ENCODE measurements at regions not wholly inside any gene's neighbourhood (a gene's known extent, or its start where the extent isn't known, plus 50 kb on each side); places are given as distances from the start of the nearest gene placed in this dataset.

GRCh38 chr9:1429297-1429696, 379.1 kb downstream of the DMRT2 start:
- Mint-ChIP-seq H3K4me1 (no peaks in the 10 kb centered on the region), H3K27ac (no peak overlapping the region), H3K36me3 (no peaks in the 10 kb centered on the region), H3K4me3 (no peak overlapping the region), H3K27me3 (peaks cover 2% of the 10 kb centered on the region), H3K9me3 (no peaks in the 10 kb centered on the region)

GRCh38 chr9:1431461-1431860, 381.3 kb downstream of the DMRT2 start:
- no peak overlapping the region for H3K27ac Mint-ChIP-seq
- H3K4me3 Mint-ChIP-seq = no peak overlapping the region
- H3K36me3 Mint-ChIP-seq = no peaks in the 10 kb centered on the region
- no peaks in the 10 kb centered on the region for H3K9me3 Mint-ChIP-seq
- H3K4me1 Mint-ChIP-seq = no peaks in the 10 kb centered on the region
- peaks cover 2% of the 10 kb centered on the region for H3K27me3 Mint-ChIP-seq

- Mint-ChIP-seq H3K4me1 (no peaks in the 10 kb centered on the region), H3K36me3 (no peaks in the 10 kb centered on the region), H3K9me3 (peaks cover 0 to 2% (median 0%) of the 10 kb centered on the region in 3 donors), H3K4me3 (no peak overlapping the region), H3K27me3 (peaks cover 4% of the 10 kb centered on the region), H3K27ac (no peak overlapping the region)
These were observed 384.1 kb downstream of the DMRT2 start for GRCh38 chr9:1434052-1434767.

DNA sequence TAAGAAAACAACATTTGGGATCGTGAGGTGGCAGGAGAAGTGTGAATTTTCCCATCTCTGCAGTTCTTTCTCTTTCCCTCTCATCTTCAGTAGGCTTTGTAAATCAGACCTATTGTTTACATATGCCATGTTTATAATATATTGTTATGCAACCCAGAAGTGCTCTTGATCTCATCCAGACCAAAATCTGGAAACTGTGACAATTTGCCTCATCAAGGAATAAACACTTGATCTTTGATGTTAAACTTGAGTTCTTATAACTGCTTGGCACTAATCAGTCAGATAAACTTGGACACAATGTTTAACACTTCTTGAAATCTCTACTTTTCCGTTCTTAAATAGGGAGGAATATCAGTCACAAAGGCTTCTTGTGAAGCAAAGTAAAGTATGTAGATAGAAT, 384.7 kb downstream of the DMRT2 start:
- H3K9me3 Mint-ChIP-seq = peaks cover 0 to 2% (median 0%) of the 10 kb centered on the region in 3 donors
- no peak overlapping the region for H3K27ac Mint-ChIP-seq
- no peak overlapping the region for H3K4me3 Mint-ChIP-seq
- no peaks in the 10 kb centered on the region for H3K4me1 Mint-ChIP-seq
- no peaks in the 10 kb centered on the region for H3K36me3 Mint-ChIP-seq
- peaks cover 4% of the 10 kb centered on the region for H3K27me3 Mint-ChIP-seq

- no peaks in the 10 kb centered on the region for H3K36me3 Mint-ChIP-seq
- H3K4me1 Mint-ChIP-seq = no peaks in the 10 kb centered on the region
- peaks cover 0 to 2% (median 0%) of the 10 kb centered on the region in 3 donors for H3K9me3 Mint-ChIP-seq
- H3K4me3 Mint-ChIP-seq = no peak overlapping the region
- H3K27ac Mint-ChIP-seq = no peak overlapping the region
- H3K27me3 Mint-ChIP-seq = peaks cover 2% of the 10 kb centered on the region
These were observed 390.1 kb downstream of the DMRT2 start for GRCh38 chr9:1440256-1440655.

- Mint-ChIP-seq H3K27me3 (peaks cover 2% of the 10 kb centered on the region), H3K9me3 (peaks cover 0 to 2% (median 0%) of the 10 kb centered on the region in 3 donors), H3K4me3 (no peak overlapping the region), H3K36me3 (no peaks in the 10 kb centered on the region), H3K27ac (no peak overlapping the region), H3K4me1 (peaks cover 0 to 2% (median 0%) of the 10 kb centered on the region in 3 donors)
These were observed 391.9 kb downstream of the DMRT2 start for GRCh38 chr9:1442105-1442504.

GRCh38 chr9:1443450-1443849, 393.3 kb downstream of the DMRT2 start:
- peaks cover 2% of the 10 kb centered on the region for H3K27me3 Mint-ChIP-seq
- H3K9me3 Mint-ChIP-seq = no peaks in the 10 kb centered on the region
- H3K36me3 Mint-ChIP-seq = no peaks in the 10 kb centered on the region
- peaks cover 0 to 2% (median 0%) of the 10 kb centered on the region in 3 donors for H3K4me1 Mint-ChIP-seq
- H3K27ac Mint-ChIP-seq = no peak overlapping the region
- no peak overlapping the region for H3K4me3 Mint-ChIP-seq

DNA sequence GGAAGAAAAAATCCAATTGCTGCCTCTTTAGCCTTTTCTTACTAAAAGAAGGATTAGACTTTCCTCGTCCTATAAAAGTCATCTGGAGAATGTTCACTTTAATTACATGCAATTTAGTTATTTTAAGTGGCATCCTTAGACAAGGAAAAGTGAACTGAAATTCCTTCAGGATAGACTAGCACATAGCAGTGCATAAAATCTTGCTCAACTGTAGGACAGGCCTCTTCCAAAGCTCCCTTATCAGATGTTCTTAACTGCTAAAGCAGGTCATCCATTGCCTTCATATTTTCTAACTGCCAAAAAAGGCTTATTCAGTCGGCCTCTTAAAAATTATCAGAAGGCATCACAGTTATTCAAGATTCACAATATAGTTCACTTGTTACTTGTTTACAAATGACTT, 396.5 kb downstream of the DMRT2 start:
- Mint-ChIP-seq H3K4me3 (no peak overlapping the region), H3K27ac (no peak overlapping the region), H3K4me1 (peaks cover 0 to 2% (median 0%) of the 10 kb centered on the region in 3 donors), H3K9me3 (no peaks in the 10 kb centered on the region), H3K27me3 (no peaks in the 10 kb centered on the region), H3K36me3 (no peaks in the 10 kb centered on the region)

- Mint-ChIP-seq H3K4me1 (no peaks in the 10 kb centered on the region), H3K27ac (no peak overlapping the region), H3K27me3 (peaks cover 5% of the 10 kb centered on the region), H3K4me3 (no peak overlapping the region), H3K9me3 (no peaks in the 10 kb centered on the region), H3K36me3 (no peaks in the 10 kb centered on the region)
These were observed 403.5 kb downstream of the DMRT2 start for GRCh38 chr9:1453636-1454035.

- H3K27me3 Mint-ChIP-seq = peaks cover 5% of the 10 kb centered on the region
- no peak overlapping the region for H3K27ac Mint-ChIP-seq
- no peak overlapping the region for H3K4me3 Mint-ChIP-seq
- H3K9me3 Mint-ChIP-seq = no peaks in the 10 kb centered on the region
- H3K36me3 Mint-ChIP-seq = no peaks in the 10 kb centered on the region
- H3K4me1 Mint-ChIP-seq = no peaks in the 10 kb centered on the region
These were observed 404.1 kb downstream of the DMRT2 start for GRCh38 chr9:1454211-1454610.

DNA sequence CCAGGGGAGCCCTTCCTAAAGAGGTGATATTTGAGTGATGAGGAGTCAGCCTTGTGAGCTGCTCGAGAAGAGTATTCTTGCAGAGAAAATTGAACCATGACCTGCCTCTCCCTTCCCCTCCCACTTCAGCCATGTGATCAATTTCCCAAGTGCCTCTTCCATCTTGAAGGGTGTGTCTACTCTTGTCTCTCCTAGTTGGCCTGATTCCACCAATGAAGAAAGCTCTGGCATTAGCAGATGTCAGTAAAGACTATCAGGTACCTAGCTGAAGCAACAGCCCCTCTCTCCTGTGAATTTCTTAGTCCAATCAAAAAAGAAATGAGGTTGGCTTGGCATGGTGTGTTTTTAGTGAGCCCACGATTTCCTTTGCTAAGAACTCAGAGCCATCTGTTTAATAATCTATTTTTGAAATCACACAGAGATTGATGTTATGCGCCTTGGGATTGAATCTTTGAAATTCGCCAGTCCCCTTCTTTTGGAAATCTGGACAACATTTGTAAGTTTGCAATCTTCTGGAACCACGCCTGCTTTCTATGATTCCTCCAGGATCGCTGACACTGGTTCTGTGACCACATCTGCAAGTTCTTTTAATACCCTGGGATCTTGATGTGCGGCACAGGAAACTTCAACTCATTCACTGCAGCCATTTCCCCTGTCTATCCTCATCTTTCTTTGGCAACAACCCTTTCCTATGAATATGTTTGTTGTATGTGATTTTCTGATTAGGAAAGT, 404.6 kb downstream of the DMRT2 start:
- Mint-ChIP-seq H3K36me3 (no peaks in the 10 kb centered on the region), H3K4me1 (no peaks in the 10 kb centered on the region), H3K9me3 (no peaks in the 10 kb centered on the region), H3K27ac (no peak overlapping the region), H3K27me3 (peaks cover 5% of the 10 kb centered on the region), H3K4me3 (no peak overlapping the region)

DNA sequence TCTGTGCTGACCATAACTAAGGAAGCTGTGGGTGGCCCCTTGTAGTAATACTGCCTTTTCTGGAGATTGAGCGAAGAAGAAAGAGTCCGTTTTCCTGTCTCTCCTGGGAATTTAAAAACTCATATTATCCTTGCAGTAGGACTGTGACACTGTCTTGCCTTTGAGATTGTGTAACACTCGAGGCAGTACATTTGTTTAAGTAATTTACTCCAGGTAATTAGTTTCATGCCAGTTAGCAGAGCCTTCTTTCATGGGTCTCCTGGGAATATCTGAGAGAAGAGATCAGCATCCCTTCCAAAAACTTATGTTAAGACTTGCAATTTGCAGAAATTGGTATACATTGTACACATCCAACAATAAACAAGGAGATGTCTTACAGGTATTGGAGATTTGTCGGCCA, 405.6 kb downstream of the DMRT2 start:
- Mint-ChIP-seq H3K4me1 (no peaks in the 10 kb centered on the region), H3K27me3 (peaks cover 5% of the 10 kb centered on the region), H3K9me3 (no peaks in the 10 kb centered on the region), H3K27ac (no peak overlapping the region), H3K36me3 (no peaks in the 10 kb centered on the region), H3K4me3 (no peak overlapping the region)

DNA sequence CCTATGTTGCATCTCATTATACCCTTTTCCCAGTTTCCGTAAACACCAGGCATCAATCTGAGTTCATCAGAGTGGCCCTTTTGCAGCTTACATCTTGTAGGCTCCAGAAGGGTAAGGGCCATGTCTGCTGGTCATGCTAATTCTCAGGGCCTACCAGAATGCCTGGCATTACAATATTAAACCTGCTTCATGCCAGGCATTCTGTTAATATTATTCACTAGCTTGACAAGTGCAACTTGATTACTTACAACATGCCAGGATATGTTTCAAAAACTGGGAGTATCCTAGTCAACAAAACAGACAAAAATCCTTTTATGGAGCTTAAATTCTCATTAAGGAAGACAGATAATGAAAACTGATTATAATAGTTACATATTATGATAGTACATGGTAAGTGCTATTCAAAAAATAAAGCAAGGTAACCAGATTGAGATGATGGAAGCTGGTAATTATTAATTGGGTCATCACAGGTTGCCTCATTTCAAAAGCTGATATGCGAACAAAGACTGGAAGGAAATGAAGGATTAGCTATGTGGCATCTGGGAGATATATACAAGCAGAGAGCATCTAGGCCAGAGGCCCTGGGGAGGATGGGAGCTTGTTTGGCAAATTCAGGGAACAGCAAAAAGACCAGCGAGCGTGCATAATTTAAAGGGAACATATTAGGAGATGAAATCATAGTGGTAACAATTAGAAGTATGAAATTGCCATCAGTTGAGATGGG, 406.3 kb downstream of the DMRT2 start:
- Mint-ChIP-seq H3K36me3 (no peaks in the 10 kb centered on the region), H3K4me1 (no peaks in the 10 kb centered on the region), H3K27me3 (peaks cover 5% of the 10 kb centered on the region), H3K27ac (no peak overlapping the region), H3K4me3 (no peak overlapping the region), H3K9me3 (no peaks in the 10 kb centered on the region)

DNA sequence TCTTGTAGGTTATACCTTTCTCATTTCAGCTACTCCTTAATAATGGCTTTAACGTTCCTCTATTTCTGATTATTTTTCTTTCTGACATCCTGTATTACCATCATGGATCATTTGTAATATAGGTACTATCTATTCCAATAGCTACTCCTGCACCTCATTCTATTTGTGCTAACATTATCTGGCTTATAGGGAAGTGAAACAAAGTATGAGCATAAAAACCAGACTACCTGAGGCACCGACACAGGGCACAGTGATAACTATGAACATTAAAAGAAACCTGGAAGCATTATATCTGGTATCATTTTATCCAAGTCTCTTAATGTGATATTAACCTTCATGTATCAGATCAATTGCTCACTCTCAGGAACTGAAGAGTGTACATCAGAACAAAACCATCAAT, 407.3 kb downstream of the DMRT2 start:
- Mint-ChIP-seq H3K4me1 (no peaks in the 10 kb centered on the region), H3K27me3 (peaks cover 4% of the 10 kb centered on the region), H3K9me3 (no peaks in the 10 kb centered on the region), H3K4me3 (no peak overlapping the region), H3K36me3 (no peaks in the 10 kb centered on the region), H3K27ac (no peak overlapping the region)

- Mint-ChIP-seq H3K9me3 (no peaks in the 10 kb centered on the region), H3K36me3 (no peaks in the 10 kb centered on the region), H3K4me3 (no peak overlapping the region), H3K27ac (no peak overlapping the region), H3K4me1 (no peaks in the 10 kb centered on the region), H3K27me3 (peaks cover 4% of the 10 kb centered on the region)
These were observed 408.3 kb downstream of the DMRT2 start for GRCh38 chr9:1458503-1458902.
